DND-41 (cell line): ENCODE measurements at regions not wholly inside any gene's neighbourhood (a gene's known extent, or its start where the extent isn't known, plus 50 kb on each side); places are given as distances from the start of the nearest gene placed in this dataset.

Experiments
- ATAC-seq: fragments of 200-7000 bp; cut with Tn5 transposase; 3 replicates; pipeline ENCODE4 v1.9.1; 2021; ENCODE audit warnings: low read depth; ENCODE audit not compliant: insufficient read depth
- DNase-seq: peaks from one replicate; pipeline ENCODE4 v3.0.0-alpha.2; 2020
- H2AFZ ChIP-seq: 2 replicates; pipeline ENCODE4 v1.6.0; 2012; ENCODE audit warnings: low read depth, low read length
- H3K27ac ChIP-seq: 2 replicates; pipeline ENCODE4 v1.5.1; 2012; ENCODE audit warnings: low read length, inconsistent platforms
- H3K27me3 ChIP-seq: fragments of 200-600 bp; sonication (generic); 2 replicates; pipeline ENCODE4 v1.6.0; 2012; ENCODE audit warnings: low read length, mild to moderate bottlenecking, inconsistent platforms; ENCODE audit not compliant: insufficient read depth, poor library complexity
- H3K36me3 ChIP-seq: 2 replicates; pipeline ENCODE4 v1.5.1; 2012; ENCODE audit warnings: low read length, inconsistent platforms; ENCODE audit not compliant: insufficient read depth
- H3K4me1 ChIP-seq: 2 replicates; pipeline ENCODE4 v1.5.1; 2012; ENCODE audit warnings: mild to moderate bottlenecking, low read length; ENCODE audit not compliant: insufficient read depth
- H3K4me2 ChIP-seq: 2 replicates; pipeline ENCODE4 v1.6.0; 2012; ENCODE audit warnings: mild to moderate bottlenecking, moderate library complexity, low read length, inconsistent platforms; ENCODE audit not compliant: insufficient read depth
- H3K4me3 ChIP-seq, 2 experiments: fragments of 200-600 bp in 1 of 2; shearing (Covaris generic) in 1 of 2; 2 replicates each; pipeline ENCODE4 v1.5.1; 2012 to 2016; ENCODE audit warnings: inconsistent platforms in 2 of 2, low read length in 2 of 2, mild to moderate bottlenecking in 2 of 2, low read depth in 1 of 2, moderate library complexity in 1 of 2
- H3K79me2 ChIP-seq: 2 replicates; pipeline ENCODE4 v1.6.0; 2012; ENCODE audit warnings: low read length, inconsistent platforms; ENCODE audit not compliant: insufficient read depth
- H3K9ac ChIP-seq: 2 replicates; pipeline ENCODE4 v1.6.0; 2012; ENCODE audit warnings: low read depth, mild to moderate bottlenecking, inconsistent platforms, low read length, moderate library complexity
- H3K9me3 ChIP-seq: 2 replicates; pipeline ENCODE4 v1.5.1; 2012; ENCODE audit warnings: low read length, moderate library complexity, mild to moderate bottlenecking, inconsistent platforms; ENCODE audit not compliant: insufficient read depth, severe bottlenecking
- H4K20me1 ChIP-seq: 2 replicates; pipeline ENCODE4 v1.6.0; 2012; ENCODE audit warnings: low read length; ENCODE audit not compliant: insufficient read depth
- EZH2 ChIP-seq: IDR thresholded peaks from 3 replicates; pipeline ENCODE4 v1.6.1; 2012; ENCODE audit warnings: borderline replicate concordance, low read depth, mild to moderate bottlenecking, moderate library complexity, low read length, inconsistent platforms; ENCODE audit not compliant: severe bottlenecking
- TF ChIP-seq, protein P1 (sequence below): IDR thresholded peaks from 2 replicates; pipeline ENCODE4 v1.5.1; 2012; ENCODE audit warnings: borderline replicate concordance, low read length, moderate library complexity, mild to moderate bottlenecking; ENCODE audit not compliant: poor library complexity, severe bottlenecking; ENCODE audit errors: extremely low read depth

DNA sequence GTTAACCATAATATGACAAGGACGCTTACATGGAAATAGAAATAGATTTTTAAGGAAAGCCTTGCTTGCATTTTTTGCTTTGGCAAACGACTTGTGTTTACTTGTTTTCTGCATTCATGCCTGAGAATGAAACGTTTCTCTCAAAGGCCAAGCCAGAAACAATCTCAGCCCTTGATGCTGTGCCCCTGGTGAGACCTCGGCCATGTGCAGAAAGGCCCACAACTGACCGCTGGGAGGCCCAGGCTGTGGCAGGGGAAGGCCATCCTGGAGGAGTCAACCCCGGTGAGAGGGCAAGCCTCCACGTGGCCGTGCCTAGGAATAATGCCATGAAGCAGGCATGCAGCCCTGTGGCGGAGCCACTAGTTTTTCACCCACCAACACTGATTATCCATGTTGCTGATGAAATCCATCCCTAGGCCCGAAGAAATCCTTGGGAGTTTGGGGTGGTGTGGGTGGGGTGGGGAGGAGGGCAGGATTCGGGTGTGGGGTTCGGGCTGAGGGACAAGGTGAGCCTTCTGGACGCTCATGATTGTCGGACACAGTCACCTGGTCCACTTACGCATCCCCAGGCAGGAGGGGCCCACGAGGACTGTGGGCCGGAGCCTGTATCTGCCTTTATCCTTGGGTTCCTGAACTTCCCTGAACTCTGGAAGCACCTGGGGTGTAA is 107.6 kb upstream of the APCDD1 start:
- TF ChIP-seq, protein P1, sequence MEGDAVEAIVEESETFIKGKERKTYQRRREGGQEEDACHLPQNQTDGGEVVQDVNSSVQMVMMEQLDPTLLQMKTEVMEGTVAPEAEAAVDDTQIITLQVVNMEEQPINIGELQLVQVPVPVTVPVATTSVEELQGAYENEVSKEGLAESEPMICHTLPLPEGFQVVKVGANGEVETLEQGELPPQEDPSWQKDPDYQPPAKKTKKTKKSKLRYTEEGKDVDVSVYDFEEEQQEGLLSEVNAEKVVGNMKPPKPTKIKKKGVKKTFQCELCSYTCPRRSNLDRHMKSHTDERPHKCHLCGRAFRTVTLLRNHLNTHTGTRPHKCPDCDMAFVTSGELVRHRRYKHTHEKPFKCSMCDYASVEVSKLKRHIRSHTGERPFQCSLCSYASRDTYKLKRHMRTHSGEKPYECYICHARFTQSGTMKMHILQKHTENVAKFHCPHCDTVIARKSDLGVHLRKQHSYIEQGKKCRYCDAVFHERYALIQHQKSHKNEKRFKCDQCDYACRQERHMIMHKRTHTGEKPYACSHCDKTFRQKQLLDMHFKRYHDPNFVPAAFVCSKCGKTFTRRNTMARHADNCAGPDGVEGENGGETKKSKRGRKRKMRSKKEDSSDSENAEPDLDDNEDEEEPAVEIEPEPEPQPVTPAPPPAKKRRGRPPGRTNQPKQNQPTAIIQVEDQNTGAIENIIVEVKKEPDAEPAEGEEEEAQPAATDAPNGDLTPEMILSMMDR = no peak
- TF ChIP-seq EZH2 = no peak

DNA sequence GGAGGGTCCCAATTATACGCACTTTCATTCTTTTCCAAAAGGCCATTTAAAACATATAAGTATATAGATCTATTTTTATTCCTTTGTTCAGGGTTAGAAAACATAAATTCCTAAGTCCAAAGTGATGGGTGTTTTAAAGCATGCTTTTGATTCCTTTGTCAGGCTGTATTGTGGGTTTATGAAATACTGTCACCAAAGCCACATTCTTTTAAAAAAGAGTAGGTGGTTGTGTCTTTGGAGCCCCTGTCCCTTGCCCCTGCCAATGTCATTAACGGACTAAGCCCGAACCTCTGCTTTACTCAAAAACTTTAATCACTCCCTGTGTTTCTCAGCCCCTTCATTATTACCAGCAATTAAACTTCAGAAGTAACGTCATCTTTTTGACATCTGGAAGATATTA is 104.9 kb upstream of the APCDD1 start:
- no peaks in the 10 kb centered on the region for H3K36me3 ChIP-seq
- no peaks in the 10 kb centered on the region for H3K4me1 ChIP-seq
- no peaks in the 10 kb centered on the region for H4K20me1 ChIP-seq
- no peak overlapping the region for H2AFZ ChIP-seq
- no peak overlapping the region for H3K9ac ChIP-seq
- no peaks in the 10 kb centered on the region for H3K27me3 ChIP-seq
- no peak for DNase-seq
- H3K9me3 ChIP-seq = no peaks in the 10 kb centered on the region
- TF ChIP-seq, protein P1 = no peak
- TF ChIP-seq EZH2 = no peak
- no peak for ATAC-seq
- no peak overlapping the region for H3K4me2 ChIP-seq
- no peak overlapping the region for H3K4me3 ChIP-seq
- H3K27ac ChIP-seq = no peak overlapping the region
- no peaks in the 10 kb centered on the region for H3K79me2 ChIP-seq

More for the DNA sequence above, 107.6 kb upstream of the APCDD1 start:
- peaks cover 2% of the 10 kb centered on the region for H3K9me3 ChIP-seq
- H2AFZ ChIP-seq = no peak overlapping the region
- ATAC-seq (no peak), DNase-seq (no peak)
- no peak overlapping the region for H3K27ac ChIP-seq
- no peak overlapping the region for H3K9ac ChIP-seq
- H4K20me1 ChIP-seq = no peaks in the 10 kb centered on the region
- no peaks in the 10 kb centered on the region for H3K4me1 ChIP-seq
- no peaks in the 10 kb centered on the region for H3K36me3 ChIP-seq
- no peak overlapping the region for H3K4me2 ChIP-seq
- H3K27me3 ChIP-seq = no peaks in the 10 kb centered on the region
- H3K4me3 ChIP-seq = no peak overlapping the region
- H3K79me2 ChIP-seq = no peaks in the 10 kb centered on the region

DNA sequence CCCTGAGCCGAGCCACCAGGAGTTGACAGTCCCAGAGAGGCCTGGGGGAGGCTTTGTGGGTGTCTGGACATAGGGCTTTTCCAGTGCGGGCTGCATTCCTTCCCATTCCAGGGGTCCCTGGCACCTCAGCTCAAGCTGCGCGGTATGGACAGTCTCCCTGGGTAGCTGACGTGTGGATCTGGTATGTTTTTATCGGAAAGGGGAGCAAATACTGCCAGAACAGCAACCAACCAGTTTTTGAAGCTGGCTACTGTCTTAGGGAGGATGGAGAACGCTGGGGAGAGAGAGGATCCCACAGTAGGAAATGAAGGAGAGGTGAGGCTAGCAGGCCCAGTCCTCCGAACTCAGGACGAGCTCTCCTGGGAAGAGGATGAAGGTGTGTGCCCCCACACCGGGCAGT is 103.8 kb upstream of the APCDD1 start:
- no peak overlapping the region for H3K27ac ChIP-seq
- H3K27me3 ChIP-seq = no peaks in the 10 kb centered on the region
- TF ChIP-seq, protein P1 = no peak
- no peak for TF ChIP-seq EZH2
- no peak overlapping the region for H3K4me2 ChIP-seq
- no peaks in the 10 kb centered on the region for H3K36me3 ChIP-seq
- H3K9me3 ChIP-seq = no peaks in the 10 kb centered on the region
- no peak overlapping the region for H2AFZ ChIP-seq
- DNase-seq (no peak), ATAC-seq (no peak)
- no peaks in the 10 kb centered on the region for H3K4me1 ChIP-seq
- no peak overlapping the region for H3K4me3 ChIP-seq
- no peaks in the 10 kb centered on the region for H3K79me2 ChIP-seq
- H4K20me1 ChIP-seq = no peaks in the 10 kb centered on the region
- H3K9ac ChIP-seq = no peak overlapping the region
